ENCODE measurements at regions not wholly inside any gene's neighbourhood (a gene's known extent, or its start where the extent isn't known, plus 50 kb on each side); places are given as distances from the start of the nearest gene placed in this dataset.

DNA sequence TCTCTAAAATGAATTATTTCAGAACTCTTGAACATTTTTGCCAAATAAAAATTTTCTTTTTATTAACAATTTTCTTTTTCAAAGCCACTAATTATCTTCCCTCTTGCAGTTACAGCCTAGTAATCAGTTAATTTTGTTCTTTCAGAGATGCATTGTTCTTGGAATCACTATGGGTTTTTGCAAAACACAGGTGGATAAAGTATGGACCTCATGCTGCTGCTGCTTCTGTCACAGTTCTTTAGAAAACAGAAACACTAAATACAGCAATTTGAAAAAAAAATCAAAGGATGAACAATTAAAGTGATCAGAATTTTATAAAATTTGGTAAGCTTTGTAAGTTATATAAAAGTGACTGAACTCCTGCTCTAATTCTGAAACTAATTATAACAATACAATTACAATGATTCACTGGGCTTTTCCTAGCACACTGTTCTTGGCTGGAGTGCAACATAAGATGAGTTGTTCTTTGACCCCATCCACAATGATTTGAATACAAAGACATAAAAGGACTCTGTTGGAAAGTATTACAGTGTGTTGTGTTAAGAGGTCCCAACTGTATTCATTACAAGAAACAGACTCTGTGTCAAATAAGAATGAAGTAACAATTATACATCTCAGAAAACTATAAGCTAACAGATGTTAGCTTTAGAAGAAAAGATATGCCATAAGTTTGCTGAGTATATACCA is 59.4 kb upstream of the GK2 start:
- ATAC-seq (no peak), DNase-seq (no peak)
- Histone ChIP-seq H3K4me1 (ENCODE audit: control insufficient read depth, insufficient read depth, low read length) (no peaks in the 10 kb centered on the region), H3K4me3 (ENCODE audit: low read length) (no peak overlapping the region), H3K27me3 (ENCODE audit: control insufficient read depth, insufficient read depth) (no peaks in the 10 kb centered on the region), H3K9me3 (ENCODE audit: control insufficient read depth, low read length) (no peaks in the 10 kb centered on the region), H3K27ac (ENCODE audit: low read length) (no peak overlapping the region)
- intact Hi-C loops (cut with DNase I), result no loop called here

DNA sequence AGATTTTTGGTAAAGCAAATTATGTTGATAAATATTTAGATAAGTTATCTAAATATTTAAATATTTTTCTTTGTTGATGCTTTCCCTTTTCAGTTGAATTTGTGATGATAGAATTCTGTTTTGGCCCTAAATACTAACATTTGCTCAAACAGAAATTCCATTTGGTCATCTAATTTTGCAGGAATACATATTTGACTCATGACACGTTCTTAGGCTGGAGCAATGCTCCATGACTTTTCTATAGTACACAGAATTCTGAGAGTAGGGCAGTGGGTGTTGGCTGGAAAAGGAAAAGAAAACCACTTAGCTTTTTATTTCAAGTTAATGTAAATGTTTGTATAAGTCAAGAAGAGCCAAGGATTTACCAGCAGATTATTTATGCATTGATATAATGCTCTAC is 58.6 kb upstream of the GK2 start:
- ATAC-seq (no peak), DNase-seq (no peak)
- H3K4me3 ChIP-seq (ENCODE audit: low read length), result no peak overlapping the region
- intact Hi-C loops (cut with DNase I), result no loop called here
- 24% methylated on average over 1 of the region's 1 CpG for WGBS
- H3K27me3 ChIP-seq (ENCODE audit: control insufficient read depth, insufficient read depth), result no peaks in the 10 kb centered on the region
- H3K9me3 ChIP-seq (ENCODE audit: control insufficient read depth, low read length), result no peaks in the 10 kb centered on the region
- no peak overlapping the region for H3K27ac ChIP-seq (ENCODE audit: low read length)
- no peaks in the 10 kb centered on the region for H3K4me1 ChIP-seq (ENCODE audit: control insufficient read depth, insufficient read depth, low read length)
